Endothelial cell of umbilical vein (primary cell): ENCODE measurements at regions not wholly inside any gene's neighbourhood (a gene's known extent, or its start where the extent isn't known, plus 50 kb on each side); places are given as distances from the start of the nearest gene placed in this dataset.

Source experiments
- BruUV-seq: library from RNA; stranded (reverse); fragments of 400-500 nt; replicated peaks from 2 replicates; lab custom pipeline; 2021; lab: Mats Ljungman, UMichigan
- CTCF ChIA-PET: fragments of 300-600, 350-600 bp; sonication (Branson Sonifier 250); formaldehyde crosslinking; loops from one replicate; lab custom pipeline; 2021; ENCODE audit warnings: antibody characterized with exemption, inconsistent platforms; lab: Charles Lee
- POLR2A ChIA-PET: fragments of 300-600, 350-600 bp; sonication (Branson Sonifier 250); formaldehyde crosslinking; loops from one replicate; lab custom pipeline; 2021; ENCODE audit warnings: antibody characterized with exemption, inconsistent platforms; lab: Charles Lee
- DNase-seq: peaks from one replicate; pipeline ENCODE4 v3.0.0-alpha.2; 2011; ENCODE audit warnings: low read depth, low spot score
- FAIRE-seq: peaks from 2 replicates; lab custom pipeline; 2011; peaks lifted over from hg19 to GRCh38; lab: Jason Lieb, UNC
- H2AFZ ChIP-seq: 2 replicates; pipeline ENCODE4 v1.6.0; 2012; ENCODE audit warnings: low read depth, low read length, control low read depth, inconsistent platforms
- H3K27ac ChIP-seq: 2 replicates; pipeline ENCODE4 v1.5.1; 2011; ENCODE audit warnings: low read depth, mild to moderate bottlenecking, control low read depth, low read length, moderate library complexity; ENCODE audit not compliant: insufficient read depth
- H3K27me3 ChIP-seq, 2 experiments: 2 replicates each; pipeline versions ENCODE4 v1.6.0 to v1.6.1; 2011; ENCODE audit warnings: low read length in 2 of 2, mixed read lengths in 1 of 2; ENCODE audit not compliant: control insufficient read depth in 2 of 2, insufficient read depth in 2 of 2
- H3K36me3 ChIP-seq, 2 experiments: 2 replicates in 1 of 2; 3 replicates in 1 of 2; pipeline ENCODE4 v1.5.1; 2011; ENCODE audit warnings: low read length in 2 of 2, mild to moderate bottlenecking in 1 of 2, moderate library complexity in 1 of 2; ENCODE audit not compliant: control insufficient read depth in 2 of 2, insufficient read depth in 2 of 2; ENCODE audit errors: extremely low read depth in 1 of 2
- H3K4me1 ChIP-seq: 3 replicates; pipeline ENCODE4 v1.5.1; 2011; ENCODE audit warnings: mild to moderate bottlenecking, low read length; ENCODE audit not compliant: control insufficient read depth, insufficient read depth; ENCODE audit errors: extremely low read depth
- H3K4me2 ChIP-seq: 2 replicates; pipeline ENCODE4 v1.6.1; 2011; ENCODE audit warnings: low read length, control low read depth, mixed read lengths; ENCODE audit not compliant: insufficient read depth
- H3K4me3 ChIP-seq, 3 experiments: fragments of 200-600 bp in 1 of 3; sonication (generic), shearing (Covaris generic) in 1 of 3; replicated peaks in 1 of 3; 2 replicates each; pipeline ENCODE4 v1.5.1; 2011 to 2016; ENCODE audit warnings: control low read depth in 3 of 3, low read length in 3 of 3, mild to moderate bottlenecking in 2 of 3, inconsistent platforms in 1 of 3, low read depth in 1 of 3, moderate library complexity in 1 of 3; ENCODE audit not compliant: insufficient read depth in 1 of 3
- H3K79me2 ChIP-seq: 2 replicates; pipeline ENCODE4 v1.6.0; 2012; ENCODE audit warnings: low read length, inconsistent platforms; ENCODE audit not compliant: control insufficient read depth, insufficient read depth
- H3K9ac ChIP-seq: replicated peaks from 2 replicates; pipeline ENCODE3; 2011; ENCODE audit warnings: low read length, control low read depth; ENCODE audit not compliant: insufficient read depth; ENCODE audit errors: extremely low read depth
- H3K9me1 ChIP-seq: replicated peaks from 3 replicates; pipeline ENCODE4 v1.6.0; 2011; ENCODE audit warnings: mild to moderate bottlenecking, low read length; ENCODE audit not compliant: control insufficient read depth, insufficient read depth; ENCODE audit errors: extremely low read depth
- H3K9me3 ChIP-seq: replicated peaks from 2 replicates; pipeline ENCODE4 v1.5.1; 2012; ENCODE audit warnings: low read length, inconsistent platforms; ENCODE audit not compliant: control insufficient read depth, insufficient read depth
- H4K20me1 ChIP-seq: replicated peaks from 2 replicates; pipeline ENCODE3; 2011; ENCODE audit warnings: mild to moderate bottlenecking, low read length; ENCODE audit not compliant: control insufficient read depth, insufficient read depth; ENCODE audit errors: extremely low read depth
- CTCF ChIP-seq, 2 donors: IDR thresholded peaks; 1 replicate in 1 of 2; 2 replicates in 1 of 2; pipeline ENCODE4 v1.5.1; 2011; ENCODE audit warnings: low read length in 2 of 2, mild to moderate bottlenecking in 2 of 2, moderate library complexity in 2 of 2, control low read depth in 1 of 2, inconsistent platforms in 1 of 2, low read depth in 1 of 2; ENCODE audit not compliant: insufficient read depth in 1 of 2; ENCODE audit errors: extremely low read depth in 1 of 2
- EZH2 ChIP-seq: IDR thresholded peaks from 2 replicates; pipeline ENCODE4 v1.6.1; 2012; ENCODE audit warnings: borderline replicate concordance, low read depth, mild to moderate bottlenecking, moderate library complexity, low read length, inconsistent platforms; ENCODE audit not compliant: severe bottlenecking
- FOS ChIP-seq: IDR thresholded peaks from 2 replicates; pipeline ENCODE4 v1.6.1; 2011; ENCODE audit warnings: mild to moderate bottlenecking, low read length, moderate library complexity, borderline replicate concordance; ENCODE audit not compliant: insufficient read depth
- GATA2 ChIP-seq: IDR thresholded peaks from 2 replicates; pipeline ENCODE4 v1.7.0; 2011; ENCODE audit warnings: low read depth, mild to moderate bottlenecking, moderate library complexity, mixed read lengths, low read length; ENCODE audit not compliant: insufficient read length, insufficient read depth
- MAX ChIP-seq: IDR thresholded peaks from 2 replicates; pipeline ENCODE4 v1.6.1; 2011; ENCODE audit not compliant: insufficient read depth, insufficient read length
- MYC ChIP-seq: IDR thresholded peaks from one replicate; pipeline ENCODE4 v1.6.1; 2011; ENCODE audit warnings: mild to moderate bottlenecking, low read depth, low read length
- POLR2A ChIP-seq: IDR thresholded peaks from 2 replicates; pipeline ENCODE4 v1.6.1; 2012; ENCODE audit warnings: low read depth, mild to moderate bottlenecking, control low read depth, low read length
- POLR2AphosphoS5 ChIP-seq: IDR thresholded peaks from 2 replicates; pipeline ENCODE4 v1.6.1; 2012; ENCODE audit warnings: low read depth, mild to moderate bottlenecking, control low read depth, low read length, moderate library complexity; ENCODE audit not compliant: insufficient read depth
- dilution Hi-C: fragments of 300-500 bp; cut with MboI; formaldehyde crosslinking; loops from one replicate; pipeline ENCODE4 v1.15.0; 2019; ENCODE audit warnings: low sequenced_read_pairs; ENCODE audit not compliant: extremely low pct_ligation_motif_present
- intact Hi-C: fragments of 100-400 bp; cut with micrococcal nuclease; formaldehyde crosslinking; loops from one replicate; pipeline ENCODE4 v1.10.0; 2022

GRCh38 chr6:54026652-54027400 is 84.4 kb upstream of the MLIP start:
- no peak overlapping the region for H3K9ac ChIP-seq
- H3K9me3 ChIP-seq = no peaks in the 10 kb centered on the region
- no peaks in the 10 kb centered on the region for H3K27me3 ChIP-seq
- H4K20me1 ChIP-seq = no peaks in the 10 kb centered on the region
- H3K79me2 ChIP-seq = no peaks in the 10 kb centered on the region
- no peak for DNase-seq
- no peak overlapping the region for H3K4me3 ChIP-seq
- ChIA-PET POLR2A (no interaction called here), CTCF (no interaction called here)
- H3K36me3 ChIP-seq = no peaks in the 10 kb centered on the region
- dilution Hi-C loops = no loop called here
- intact Hi-C loops = no loop called here
- H3K4me2 ChIP-seq = no peak overlapping the region
- FAIRE-seq = no peak
- TF ChIP-seq FOS (no peak), CTCF (IDR thresholded peaks at IDR 0.05; ENCODE audit: extremely low read depth in 1 of 2, insufficient read depth in 1 of 2, low read depth in 1 of 2, low read length in 2 of 2) (no peak), MYC (no peak), GATA2 (no peak), POLR2A (no peak), MAX (no peak), EZH2 (no peak), POLR2AphosphoS5 (no peak)
- no peaks in the 10 kb centered on the region for H3K4me1 ChIP-seq
- H3K27ac ChIP-seq = no peak overlapping the region
- BruUV-seq = no TSS peak
- no peak overlapping the region for H2AFZ ChIP-seq
- H3K9me1 ChIP-seq = no peaks in the 10 kb centered on the region
